H7 (cell line): ENCODE measurements at regions not wholly inside any gene's neighbourhood (a gene's known extent, or its start where the extent isn't known, plus 50 kb on each side); places are given as distances from the start of the nearest gene placed in this dataset.

ENCODE experiments used
- DNase-seq: peaks from one replicate; pipeline ENCODE4 v3.0.0; 2012
- H3K27me3 ChIP-seq: 2 replicates; pipeline ENCODE4 v1.6.0; 2011; ENCODE audit warnings: mild to moderate bottlenecking, low read length; ENCODE audit not compliant: control insufficient read depth, insufficient read depth
- H3K36me3 ChIP-seq: replicated peaks from 2 replicates; pipeline ENCODE4 v1.5.1; 2011; ENCODE audit warnings: low read length; ENCODE audit not compliant: control insufficient read depth, insufficient read depth
- H3K4me3 ChIP-seq: 2 replicates; pipeline ENCODE4 v1.5.1; 2011; ENCODE audit warnings: low read depth, mild to moderate bottlenecking, control low read depth, low read length, moderate library complexity; ENCODE audit not compliant: insufficient read depth

- DNase-seq = peak; percentile 14
- H3K4me3 ChIP-seq = no peak overlapping the region
- no peaks in the 10 kb centered on the region for H3K36me3 ChIP-seq
- H3K27me3 ChIP-seq = no peaks in the 10 kb centered on the region
Observed at GRCh38 chr12:69108037-69108436, 131.3 kb upstream of the CPSF6 start.

GRCh38 chr12:69112616-69113015 lies 126.8 kb upstream of the CPSF6 start:
- no peaks in the 10 kb centered on the region for H3K27me3 ChIP-seq
- DNase-seq = no peak
- H3K4me3 ChIP-seq = no peak overlapping the region
- no peaks in the 10 kb centered on the region for H3K36me3 ChIP-seq

- H3K27me3 ChIP-seq = no peaks in the 10 kb centered on the region
- no peaks in the 10 kb centered on the region for H3K36me3 ChIP-seq
- no peak overlapping the region for H3K4me3 ChIP-seq
- DNase-seq = no peak
Observed at GRCh38 chr12:69115099-69115498, 124.3 kb upstream of the CPSF6 start.

- DNase-seq = no peak
- no peaks in the 10 kb centered on the region for H3K27me3 ChIP-seq
Observed at GRCh38 chr12:69115951-69116350, 123.4 kb upstream of the CPSF6 start.

GRCh38 chr12:69117566-69118266 lies 121.7 kb upstream of the CPSF6 start:
- no peaks in the 10 kb centered on the region for H3K27me3 ChIP-seq
- H3K36me3 ChIP-seq = no peaks in the 10 kb centered on the region
- no peak overlapping the region for H3K4me3 ChIP-seq
- no peak for DNase-seq

More at GRCh38 chr12:69115951-69116350, 123.4 kb upstream of the CPSF6 start:
- Histone ChIP-seq H3K36me3 (no peaks in the 10 kb centered on the region), H3K4me3 (no peak overlapping the region)

- no peaks in the 10 kb centered on the region for H3K36me3 ChIP-seq
- no peak overlapping the region for H3K4me3 ChIP-seq
- no peaks in the 10 kb centered on the region for H3K27me3 ChIP-seq
- DNase-seq = no peak
Observed at GRCh38 chr12:69118516-69118915, 120.9 kb upstream of the CPSF6 start.

GRCh38 chr12:69119770-69120169 lies 119.6 kb upstream of the CPSF6 start:
- no peaks in the 10 kb centered on the region for H3K27me3 ChIP-seq
- H3K4me3 ChIP-seq = no peak overlapping the region
- no peaks in the 10 kb centered on the region for H3K36me3 ChIP-seq
- DNase-seq = no peak

- H3K27me3 ChIP-seq = no peaks in the 10 kb centered on the region
- DNase-seq = no peak
- H3K36me3 ChIP-seq = no peaks in the 10 kb centered on the region
- H3K4me3 ChIP-seq = no peak overlapping the region
Observed at GRCh38 chr12:69120354-69120753, 119.0 kb upstream of the CPSF6 start.

- Histone ChIP-seq H3K4me3 (no peak overlapping the region), H3K27me3 (no peaks in the 10 kb centered on the region), H3K36me3 (no peaks in the 10 kb centered on the region)
- DNase-seq = no peak
Observed at GRCh38 chr12:69123311-69123710, 116.1 kb upstream of the CPSF6 start.

GRCh38 chr12:69123919-69124638 lies 115.3 kb upstream of the CPSF6 start:
- no peaks in the 10 kb centered on the region for H3K36me3 ChIP-seq
- DNase-seq = no peak
- H3K4me3 ChIP-seq = no peak overlapping the region
- no peaks in the 10 kb centered on the region for H3K27me3 ChIP-seq

- DNase-seq = no peak
- no peaks in the 10 kb centered on the region for H3K36me3 ChIP-seq
- no peaks in the 10 kb centered on the region for H3K27me3 ChIP-seq
- no peak overlapping the region for H3K4me3 ChIP-seq
Observed at GRCh38 chr12:69129017-69129416, 110.4 kb upstream of the CPSF6 start.

- Histone ChIP-seq H3K4me3 (no peak overlapping the region), H3K36me3 (no peaks in the 10 kb centered on the region), H3K27me3 (no peaks in the 10 kb centered on the region)
- DNase-seq = no peak
Observed at GRCh38 chr12:69129564-69129963, 109.8 kb upstream of the CPSF6 start.

- H3K4me3 ChIP-seq = no peak overlapping the region
- H3K27me3 ChIP-seq = no peaks in the 10 kb centered on the region
- peak; percentile 16 for DNase-seq
- H3K36me3 ChIP-seq = no peaks in the 10 kb centered on the region
Observed at GRCh38 chr12:69130064-69130463, 109.3 kb upstream of the CPSF6 start.

- Histone ChIP-seq H3K27me3 (no peaks in the 10 kb centered on the region), H3K36me3 (no peaks in the 10 kb centered on the region), H3K4me3 (no peak overlapping the region)
- no peak for DNase-seq
Observed at GRCh38 chr12:69131077-69131476, 108.3 kb upstream of the CPSF6 start.

GRCh38 chr12:69136931-69137613 lies 102.3 kb upstream of the CPSF6 start:
- H3K36me3 ChIP-seq = no peaks in the 10 kb centered on the region
- H3K27me3 ChIP-seq = no peaks in the 10 kb centered on the region
- DNase-seq = no peak
- no peak overlapping the region for H3K4me3 ChIP-seq
